SW480 (cell line): ENCODE measurements at regions not wholly inside any gene's neighbourhood (a gene's known extent, or its start where the extent isn't known, plus 50 kb on each side); places are given as distances from the start of the nearest gene placed in this dataset.
"Not testable (repeated sequence)": the region's sequence is repeated elsewhere in the genome, so short reads cannot be mapped to it uniquely, and the experiment has no call there.

Experiments used
- DNase-seq: peaks from one replicate; pipeline ENCODE4 v3.0.0-alpha.2; 2016; ENCODE audit warnings: low spot score

DNA sequence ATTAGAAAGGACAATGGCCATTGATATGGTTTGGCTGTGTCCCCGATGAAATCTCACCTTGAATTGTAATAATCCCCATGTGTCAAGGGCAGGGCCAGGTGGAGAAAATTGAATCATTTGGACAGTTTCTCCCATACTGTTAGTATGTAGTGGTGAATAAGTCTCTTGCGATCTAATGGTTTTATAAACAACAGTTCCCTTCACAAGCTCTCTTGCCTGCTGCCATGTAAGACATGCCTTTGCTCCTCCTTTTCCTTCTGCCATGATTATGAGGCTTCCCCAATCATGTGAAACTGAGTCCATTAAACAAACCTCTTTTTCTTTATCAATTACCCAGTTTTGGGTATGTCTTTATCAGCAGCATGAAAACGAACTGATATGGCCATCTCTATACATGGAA lies 302.7 kb downstream of the SFMBT2 start:
- DNase-seq = no peak

DNA sequence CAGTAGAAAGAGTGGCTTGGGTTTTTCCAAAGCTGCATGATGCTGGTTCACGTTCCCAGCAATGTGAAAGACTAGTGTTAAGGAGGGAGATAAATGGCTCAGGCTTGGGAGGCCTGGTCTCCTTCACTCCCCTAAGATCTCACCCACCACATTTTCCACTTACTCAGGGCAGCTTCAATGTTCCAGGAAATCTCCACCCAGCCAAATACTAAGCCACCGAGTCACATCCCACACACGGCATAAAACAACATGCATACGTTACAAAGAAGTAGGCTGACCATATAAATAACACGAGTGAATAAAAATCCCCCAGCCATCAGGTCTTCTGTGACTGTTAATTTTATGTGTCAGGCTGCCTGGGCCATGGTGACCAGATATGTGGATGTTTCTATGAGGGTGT lies 303.5 kb downstream of the SFMBT2 start:
- DNase-seq = no peak

DNA sequence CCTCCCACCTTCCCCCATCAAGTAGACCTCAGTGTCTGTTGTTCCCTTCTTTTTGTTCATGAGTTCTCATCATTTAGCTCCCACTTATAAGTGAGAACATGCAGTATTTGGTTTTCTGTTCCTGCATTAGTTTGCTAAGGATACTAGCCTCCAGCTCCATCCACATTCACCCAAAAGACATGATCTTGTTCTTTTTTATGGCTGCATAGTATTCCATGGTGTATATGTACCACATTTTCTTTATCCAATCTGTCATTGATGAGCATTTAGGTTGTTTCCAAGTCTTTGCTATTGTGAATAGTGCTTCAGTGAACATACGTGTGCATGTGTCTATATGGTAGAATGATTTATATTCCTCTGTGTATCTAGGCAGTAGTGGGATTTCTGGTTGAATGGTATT lies 306.5 kb downstream of the SFMBT2 start:
- DNase-seq = not testable (repeated sequence)

DNA sequence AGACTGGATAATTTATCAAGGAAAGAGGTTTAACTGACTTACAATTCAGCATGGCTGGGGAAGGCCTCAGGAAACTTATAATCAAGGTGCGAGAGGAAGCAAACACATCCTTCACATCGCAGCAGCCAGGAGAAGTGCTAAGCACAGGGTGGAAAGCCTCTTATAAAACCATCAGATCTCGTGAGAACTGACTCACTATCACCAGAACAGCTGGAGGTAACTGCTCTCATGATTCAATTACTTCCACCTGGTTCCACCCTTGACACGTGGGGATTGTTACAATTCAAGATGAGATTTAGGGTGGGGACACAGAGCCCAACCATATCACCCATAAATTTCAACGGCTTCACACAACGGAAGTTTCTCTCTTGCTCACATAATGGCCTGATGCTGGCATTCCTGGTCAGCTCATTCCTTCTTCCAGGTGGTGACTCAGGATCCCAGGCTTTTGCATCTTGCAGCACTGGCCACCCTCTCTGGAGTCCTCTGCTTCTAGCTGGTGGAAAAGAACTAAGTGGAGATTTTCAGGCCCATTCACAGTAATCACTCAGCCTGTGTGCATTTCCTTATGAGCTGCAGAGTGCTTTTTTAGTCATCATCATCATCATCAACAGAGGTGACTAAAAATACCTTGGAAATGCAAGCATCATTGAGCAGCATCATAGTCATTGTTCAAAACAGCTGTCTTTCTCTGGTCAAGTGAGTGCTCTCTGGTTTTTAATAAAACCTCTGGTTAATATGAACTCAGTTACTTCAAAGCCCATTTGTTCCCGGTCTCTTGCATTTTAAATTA lies 308.1 kb downstream of the SFMBT2 start:
- DNase-seq = no peak

DNA sequence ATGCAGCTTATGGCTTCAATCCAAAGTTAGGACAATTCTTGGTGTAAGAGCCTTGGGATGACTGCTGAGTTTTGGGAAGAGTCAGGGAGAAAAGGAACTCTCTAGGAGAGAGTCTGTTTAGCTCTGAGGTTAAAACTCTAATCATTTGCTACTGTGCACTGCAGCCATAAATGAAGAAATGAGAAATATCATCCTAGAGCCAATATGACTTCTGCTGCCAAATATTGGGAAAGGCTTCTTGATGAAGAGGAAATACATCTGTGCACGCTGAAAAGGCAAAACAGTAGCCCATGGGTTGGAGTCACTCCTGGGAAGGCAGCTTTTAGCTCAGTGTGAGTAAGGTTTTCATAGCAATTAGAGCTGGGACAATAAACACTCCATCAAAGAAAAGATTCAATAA lies 308.8 kb downstream of the SFMBT2 start:
- no peak for DNase-seq

DNA sequence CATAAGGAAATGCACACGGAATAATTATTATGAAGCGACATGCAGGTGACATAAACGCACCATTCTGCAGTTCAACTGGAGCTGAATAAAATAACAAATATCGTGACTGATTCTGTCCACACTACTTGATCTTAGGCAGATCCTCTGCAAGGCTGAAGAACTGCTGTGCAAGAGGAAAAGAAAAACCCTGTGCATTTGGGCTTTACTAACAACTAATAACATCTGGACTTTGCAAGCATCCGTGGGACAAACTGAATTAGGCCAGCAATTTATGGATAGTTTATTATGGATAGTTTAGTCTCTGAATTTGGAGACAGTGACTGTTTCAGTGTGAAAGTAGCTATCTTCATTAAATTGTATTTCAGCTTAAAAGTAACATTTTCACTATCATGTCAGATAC lies 309.4 kb downstream of the SFMBT2 start:
- no peak for DNase-seq

DNA sequence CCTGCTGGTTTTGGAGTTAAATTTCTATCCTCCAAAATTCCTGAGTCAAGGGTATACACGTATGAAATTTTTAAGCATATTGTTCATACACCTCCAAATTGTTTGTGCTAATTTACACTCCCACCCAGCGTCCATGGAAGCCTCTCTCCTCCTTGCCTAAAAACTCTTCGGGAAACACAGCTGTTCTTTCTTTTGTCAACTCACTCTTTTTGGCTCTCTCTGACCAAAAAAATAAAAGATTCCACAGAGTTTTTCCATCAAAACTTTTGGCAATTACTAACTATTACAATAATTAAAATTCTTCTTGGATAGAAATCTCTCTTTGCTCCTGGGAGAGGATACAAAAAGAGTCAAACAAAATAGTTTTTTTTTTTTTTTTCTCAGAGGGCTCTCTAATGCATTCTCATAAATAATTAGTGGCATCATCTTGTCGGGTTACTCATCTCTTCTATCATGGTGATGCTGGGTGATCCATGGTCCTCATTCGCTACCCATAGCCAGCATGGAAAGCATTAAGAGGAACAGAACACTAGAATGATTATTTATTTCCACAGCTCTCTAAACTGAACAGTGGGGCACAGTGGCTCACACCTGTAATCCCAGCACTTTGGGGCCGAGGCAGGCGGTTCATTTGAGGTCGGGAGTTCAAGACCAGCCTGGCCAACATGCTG lies 310.7 kb downstream of the SFMBT2 start:
- no peak for DNase-seq

DNA sequence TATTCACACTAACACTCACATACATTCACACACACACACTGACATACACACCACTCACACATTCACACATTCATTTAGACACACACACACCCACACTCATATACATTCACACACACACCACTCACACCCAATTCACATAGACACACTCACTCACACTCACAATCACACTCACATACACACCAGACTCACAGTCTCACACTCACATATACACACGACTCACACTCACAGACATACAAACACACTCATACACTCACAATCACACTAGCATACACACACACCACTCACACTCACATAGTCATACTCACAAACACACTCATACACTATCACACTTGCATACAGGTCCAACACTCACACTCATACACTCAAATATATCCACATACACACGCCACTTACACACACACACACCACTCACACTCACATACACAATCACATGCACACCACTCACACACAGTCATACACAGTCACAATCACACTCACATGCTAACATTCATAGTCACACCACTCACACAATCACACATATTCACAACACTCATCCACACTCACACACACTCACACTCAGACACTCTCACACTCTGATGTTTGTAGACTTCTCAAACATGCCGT lies 312.6 kb downstream of the SFMBT2 start:
- no peak for DNase-seq

DNA sequence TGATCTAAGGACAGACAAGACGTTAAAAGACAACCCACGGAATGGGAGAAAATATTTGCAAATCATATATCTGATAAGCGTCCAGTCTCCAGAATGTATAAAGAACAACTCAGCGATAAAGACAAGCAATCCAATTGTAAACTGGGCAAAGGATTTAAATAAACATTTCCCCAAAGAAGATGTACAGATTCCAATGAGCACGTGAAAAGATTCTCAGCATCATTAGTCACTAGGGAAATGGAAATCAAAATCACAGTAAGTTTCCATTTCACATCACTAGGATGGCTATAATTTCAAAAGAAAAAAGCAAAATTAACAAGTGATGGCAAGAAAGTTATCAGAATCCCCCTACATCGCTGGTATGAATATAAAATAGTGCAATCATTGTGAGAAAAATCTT lies 316.1 kb downstream of the SFMBT2 start:
- no peak for DNase-seq

DNA sequence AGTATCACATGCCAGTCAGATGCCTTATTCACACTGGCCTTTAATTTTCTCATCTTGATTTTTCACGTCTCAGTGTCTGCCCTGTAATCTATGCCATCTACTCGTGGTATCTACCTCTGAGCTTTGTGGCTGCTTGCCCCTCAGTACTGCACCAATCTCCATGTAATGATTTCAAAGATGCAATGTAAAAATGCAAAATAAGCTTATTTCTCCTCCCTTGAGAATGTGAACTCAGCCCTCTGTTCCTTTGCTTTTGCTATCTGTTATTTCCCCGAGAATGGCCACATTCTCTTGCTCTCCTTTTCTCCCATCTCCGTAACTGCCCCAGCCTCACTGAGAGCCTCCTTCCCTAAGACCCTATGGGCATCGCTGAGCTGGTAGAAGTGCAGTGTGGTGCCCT lies 317.5 kb downstream of the SFMBT2 start:
- DNase-seq = no peak

DNA sequence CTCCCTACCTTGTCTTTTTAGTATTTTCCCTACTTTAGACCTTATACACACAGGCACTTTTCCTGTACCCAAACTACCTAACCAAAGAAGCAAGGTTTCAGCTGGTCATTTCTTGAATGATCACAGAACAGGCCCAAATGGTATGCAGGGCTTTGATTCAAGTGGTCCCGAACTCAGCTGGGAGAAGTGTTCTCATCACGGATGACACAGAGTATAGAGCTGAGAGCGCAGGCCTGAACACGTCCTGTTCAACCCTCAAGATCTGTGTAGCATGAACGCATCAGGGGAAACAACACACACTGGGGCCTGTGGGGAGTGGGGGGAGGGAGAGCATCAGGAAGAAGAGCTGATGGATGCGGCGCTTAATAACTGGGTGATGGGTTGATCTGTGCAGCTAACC lies 318.2 kb downstream of the SFMBT2 start:
- no peak for DNase-seq

DNA sequence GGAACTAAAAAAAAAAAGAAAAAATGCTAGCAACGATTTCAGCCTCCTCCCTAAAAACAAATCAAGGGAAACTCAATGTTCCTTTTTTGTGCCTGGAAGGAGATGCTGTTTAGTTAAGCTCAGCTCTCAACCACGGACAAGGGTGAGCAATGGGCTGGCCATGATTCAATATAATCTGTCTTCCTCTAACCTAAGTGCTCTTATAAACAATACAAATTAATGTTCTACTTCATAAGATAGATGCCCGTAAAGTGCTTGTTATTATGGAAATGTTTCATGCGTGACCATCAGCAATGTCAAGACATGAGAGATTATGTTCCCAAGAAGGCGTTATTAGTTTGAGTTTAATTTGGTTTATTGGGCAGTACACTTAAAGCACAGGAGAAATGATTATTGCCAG lies 320.3 kb downstream of the SFMBT2 start:
- no peak for DNase-seq

DNA sequence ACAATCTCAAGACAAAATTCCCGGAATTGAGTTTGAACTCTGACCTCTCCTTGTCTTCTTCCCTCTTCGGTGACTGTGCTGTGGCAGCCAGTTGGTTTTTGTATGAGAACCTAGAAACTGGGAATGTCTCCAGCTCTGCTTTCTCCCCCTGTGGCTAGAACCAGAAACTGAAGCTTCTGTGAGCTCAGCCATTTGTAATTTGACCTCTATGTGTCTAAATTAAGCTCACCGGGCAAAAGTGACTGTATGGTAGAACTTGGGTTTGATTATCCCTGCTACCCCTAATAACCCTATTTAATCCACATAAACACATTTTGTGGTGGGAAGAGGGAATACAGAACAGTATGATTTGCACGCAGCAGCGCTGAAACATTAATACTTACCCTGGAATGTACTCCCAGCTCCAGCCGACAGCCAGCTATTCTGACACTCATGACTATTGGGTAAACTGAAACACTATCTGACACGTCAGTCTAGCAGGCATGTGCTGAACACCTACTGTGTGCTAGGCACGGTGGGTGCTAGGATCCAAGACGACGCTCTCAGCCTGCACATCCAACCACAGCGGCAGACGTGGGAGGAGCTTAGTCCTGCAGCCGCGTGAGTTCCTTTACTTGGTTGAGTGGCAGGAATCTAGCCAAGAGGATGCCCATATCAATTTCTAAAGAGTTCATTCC lies 324.8 kb downstream of the SFMBT2 start:
- no peak for DNase-seq

DNA sequence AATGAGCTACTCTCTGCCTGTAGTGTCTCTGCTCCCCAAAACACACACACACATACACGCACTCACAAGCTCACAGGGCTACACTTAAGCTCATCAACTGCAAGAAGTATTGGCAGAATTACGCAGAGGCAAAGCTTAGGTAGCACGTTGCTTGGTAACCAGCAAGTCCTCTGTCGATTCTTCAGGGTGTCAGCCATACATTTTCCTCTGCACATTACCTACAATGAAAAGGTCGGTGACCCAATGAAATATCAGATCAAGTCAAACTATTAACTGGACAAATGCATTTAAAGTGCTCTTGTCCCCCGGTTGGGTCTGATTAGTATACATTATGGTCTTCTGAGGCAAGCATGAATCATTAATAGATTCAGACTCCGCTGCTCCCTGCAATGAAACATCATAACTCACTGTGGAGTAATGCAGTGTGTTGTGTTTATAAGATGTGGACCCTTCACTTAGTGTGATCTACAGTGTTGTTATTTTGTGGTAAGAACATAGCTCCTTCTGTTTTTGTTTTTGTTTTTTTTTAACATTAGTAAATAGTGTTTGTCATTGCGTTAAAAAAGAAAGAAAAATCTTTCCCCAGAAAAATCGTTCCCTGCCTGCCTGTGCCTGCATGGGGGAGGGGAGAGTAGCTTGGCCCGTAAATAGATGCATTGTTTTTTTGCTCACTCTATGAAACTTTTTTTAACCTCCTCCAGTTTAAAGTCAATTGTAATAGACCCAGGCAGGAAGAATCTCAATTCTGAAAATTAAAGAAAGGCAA lies 325.5 kb downstream of the SFMBT2 start:
- no peak for DNase-seq

DNA sequence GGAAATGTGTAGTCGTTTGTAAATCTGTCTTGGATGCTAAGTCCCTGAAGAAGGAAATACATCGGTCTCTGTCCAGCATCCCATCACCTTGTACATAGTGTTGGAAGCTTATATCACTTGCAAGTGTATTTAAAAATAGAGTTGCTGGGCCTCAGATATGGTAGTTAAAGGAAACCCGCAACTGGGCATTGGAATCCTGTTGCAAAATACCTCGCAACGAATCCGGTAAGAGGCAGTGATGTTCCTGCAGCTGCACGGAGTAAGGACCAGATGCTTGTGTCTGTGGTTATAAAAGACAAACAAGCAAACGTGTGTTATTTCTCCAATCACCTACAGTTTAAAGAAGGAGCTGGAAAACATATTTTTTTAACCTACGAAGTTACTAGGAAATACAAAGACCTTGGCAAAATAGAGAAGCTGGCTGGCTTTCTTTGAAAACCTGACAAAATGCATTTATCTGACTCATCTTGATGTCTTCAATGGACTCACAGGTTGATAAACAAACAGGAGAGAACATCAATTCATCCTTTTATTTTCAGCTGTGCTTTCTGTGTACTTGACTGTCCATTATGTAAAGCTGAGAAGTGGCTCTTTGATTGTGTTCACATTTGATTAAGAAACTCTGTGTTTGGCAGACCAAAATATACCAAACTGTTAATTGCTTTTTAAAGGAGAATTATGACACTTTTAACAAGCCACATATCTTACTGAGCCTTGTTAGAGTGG lies 326.4 kb downstream of the SFMBT2 start:
- DNase-seq = no peak

DNA sequence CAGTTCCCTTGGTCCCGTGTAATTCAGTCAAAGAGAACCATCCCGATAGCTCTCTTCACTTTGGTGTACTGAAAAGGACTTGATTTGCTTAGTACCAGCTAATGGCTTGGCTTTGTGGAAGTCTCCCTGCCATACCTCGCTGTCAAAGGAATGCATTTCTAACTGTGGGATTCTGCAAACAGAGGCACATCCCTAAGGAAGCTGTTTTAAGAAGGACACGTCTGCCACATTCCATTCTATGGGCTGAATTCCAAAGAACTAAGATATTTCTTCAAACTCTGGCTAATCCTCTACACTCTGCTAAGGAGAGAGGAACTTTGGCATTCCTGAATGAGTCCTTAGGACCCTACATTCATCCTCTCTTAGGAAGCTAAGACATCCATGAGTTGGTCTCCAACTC lies 327.9 kb downstream of the SFMBT2 start:
- no peak for DNase-seq

DNA sequence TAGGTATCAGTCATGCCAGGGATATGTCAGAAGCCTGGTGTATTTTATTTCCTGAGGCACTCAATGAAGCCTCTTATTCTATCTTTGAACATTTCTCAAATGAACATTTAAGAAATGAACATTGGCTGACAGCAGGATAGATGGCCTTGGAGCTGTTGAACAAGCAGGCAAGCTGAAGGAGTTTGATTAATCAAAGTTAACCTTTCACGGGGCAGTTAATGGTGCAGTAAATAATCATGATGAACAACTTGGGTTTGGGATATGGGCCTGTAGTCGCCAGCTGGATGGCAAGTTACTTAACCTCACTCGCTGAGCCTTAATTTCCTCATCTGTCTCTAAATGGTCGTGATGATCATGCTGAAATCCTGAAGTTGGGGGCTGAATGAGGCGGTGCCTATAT lies 333.0 kb downstream of the SFMBT2 start:
- no peak for DNase-seq

DNA sequence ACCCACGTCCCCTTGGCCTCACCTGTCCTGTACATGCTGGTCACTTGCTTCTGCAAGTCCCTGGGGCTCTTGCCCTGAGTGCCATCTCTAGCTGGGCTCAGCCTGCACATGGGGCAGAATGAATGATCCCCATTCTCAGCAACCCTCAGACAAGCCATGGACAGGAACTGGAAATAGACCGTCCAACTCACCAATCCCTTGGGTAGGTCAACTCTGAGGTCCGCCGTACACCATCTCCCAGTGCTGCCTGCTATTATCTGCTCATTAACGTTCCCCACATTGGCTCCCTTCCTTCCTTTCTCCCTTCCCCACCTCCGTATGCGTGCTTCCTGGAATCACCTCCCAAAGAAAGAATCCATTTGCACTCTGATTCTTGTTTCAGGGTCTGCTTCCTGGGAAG lies 335.0 kb downstream of the SFMBT2 start:
- DNase-seq = no peak

DNA sequence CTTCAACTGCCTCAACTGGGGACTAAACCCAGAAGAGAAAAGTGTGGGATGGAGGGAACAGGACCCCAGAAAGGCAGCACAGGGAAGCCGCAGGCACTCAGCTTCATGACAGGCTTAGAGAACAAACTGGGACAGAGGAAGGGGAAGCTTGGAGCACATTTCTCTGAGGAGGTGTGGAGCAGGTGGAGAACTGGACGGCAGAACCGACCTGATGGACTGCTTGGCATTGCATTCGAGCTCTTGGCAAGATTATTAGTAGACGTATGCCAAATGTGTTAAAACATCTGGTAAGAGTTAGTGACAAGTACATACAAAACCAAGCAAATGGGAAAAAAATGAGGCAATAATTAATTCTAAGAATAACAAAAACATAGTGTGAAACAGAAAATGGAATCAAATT lies 335.7 kb downstream of the SFMBT2 start:
- DNase-seq = no peak

DNA sequence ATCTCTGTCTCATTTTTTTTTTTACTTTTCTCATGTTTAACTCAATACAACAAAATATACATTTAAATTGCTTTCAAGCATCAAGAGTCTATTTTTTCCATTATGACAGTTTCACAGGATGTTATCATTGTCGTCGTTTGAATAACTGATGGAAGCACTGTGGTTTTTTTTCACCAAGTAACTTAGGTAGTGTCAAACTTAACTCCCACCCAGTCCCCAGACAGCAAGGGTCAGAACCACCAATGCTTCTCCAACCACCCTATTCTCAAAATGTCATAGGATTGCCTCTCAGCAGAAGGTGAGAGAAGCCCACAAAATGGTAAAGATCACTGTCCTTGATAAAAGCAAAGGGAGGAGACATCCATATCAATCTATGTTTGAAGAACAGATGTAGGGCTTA lies 339.4 kb downstream of the SFMBT2 start:
- DNase-seq = no peak

DNA sequence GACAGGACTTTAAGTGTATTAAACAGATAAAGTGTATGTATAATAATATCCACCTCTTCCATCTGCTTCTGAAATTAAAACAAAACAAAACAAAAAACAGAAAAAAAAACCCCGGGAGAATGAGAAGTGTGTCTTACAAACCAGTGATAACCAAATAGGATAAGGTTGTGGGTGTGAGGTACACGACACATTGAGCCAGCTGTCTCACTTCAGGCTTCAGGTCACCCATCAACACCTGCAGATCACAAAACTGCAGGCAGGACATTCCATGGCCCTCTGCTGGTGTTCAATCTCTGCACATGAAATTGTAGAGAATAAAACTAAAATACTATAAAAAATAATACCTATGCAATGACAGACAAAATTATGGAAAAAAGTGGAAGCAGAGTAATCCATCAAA lies 339.9 kb downstream of the SFMBT2 start:
- no peak for DNase-seq

DNA sequence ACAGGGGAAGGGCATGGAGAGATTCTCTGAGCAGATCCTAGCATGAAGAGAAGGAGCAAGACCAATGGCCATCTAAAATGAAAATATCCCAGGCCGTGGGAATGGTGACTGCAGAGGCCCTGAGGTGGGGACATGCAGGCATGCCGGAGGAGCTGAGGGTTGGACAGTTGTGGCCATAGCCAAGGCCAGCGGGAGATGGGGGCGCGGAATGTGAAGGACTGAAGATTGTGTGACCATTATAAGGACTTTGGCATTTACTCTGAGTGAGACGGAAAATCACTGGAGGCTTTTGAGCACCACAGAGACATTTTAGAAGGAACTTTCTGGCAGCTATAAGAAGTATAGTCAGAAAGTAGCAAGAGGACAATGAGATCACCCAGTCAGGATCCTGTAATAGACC lies 341.1 kb downstream of the SFMBT2 start:
- DNase-seq = no peak
